ENCODE measurements at regions not wholly inside any gene's neighbourhood (a gene's known extent, or its start where the extent isn't known, plus 50 kb on each side); places are given as distances from the start of the nearest gene placed in this dataset.

GRCh38 chr17:36854982-36855381, 82.3 kb upstream of the LHX1 start:
- no peak for TF ChIP-seq POLR2AphosphoS5 (IDR thresholded peaks at IDR 0.05)
- TF ChIP-seq, protein P1, sequence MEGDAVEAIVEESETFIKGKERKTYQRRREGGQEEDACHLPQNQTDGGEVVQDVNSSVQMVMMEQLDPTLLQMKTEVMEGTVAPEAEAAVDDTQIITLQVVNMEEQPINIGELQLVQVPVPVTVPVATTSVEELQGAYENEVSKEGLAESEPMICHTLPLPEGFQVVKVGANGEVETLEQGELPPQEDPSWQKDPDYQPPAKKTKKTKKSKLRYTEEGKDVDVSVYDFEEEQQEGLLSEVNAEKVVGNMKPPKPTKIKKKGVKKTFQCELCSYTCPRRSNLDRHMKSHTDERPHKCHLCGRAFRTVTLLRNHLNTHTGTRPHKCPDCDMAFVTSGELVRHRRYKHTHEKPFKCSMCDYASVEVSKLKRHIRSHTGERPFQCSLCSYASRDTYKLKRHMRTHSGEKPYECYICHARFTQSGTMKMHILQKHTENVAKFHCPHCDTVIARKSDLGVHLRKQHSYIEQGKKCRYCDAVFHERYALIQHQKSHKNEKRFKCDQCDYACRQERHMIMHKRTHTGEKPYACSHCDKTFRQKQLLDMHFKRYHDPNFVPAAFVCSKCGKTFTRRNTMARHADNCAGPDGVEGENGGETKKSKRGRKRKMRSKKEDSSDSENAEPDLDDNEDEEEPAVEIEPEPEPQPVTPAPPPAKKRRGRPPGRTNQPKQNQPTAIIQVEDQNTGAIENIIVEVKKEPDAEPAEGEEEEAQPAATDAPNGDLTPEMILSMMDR (IDR thresholded peaks at IDR 0.05): no peak
- TF ChIP-seq POLR2A (IDR thresholded peaks at IDR 0.05): no peak
